GM19468 (cell line): ENCODE measurements at regions not wholly inside any gene's neighbourhood (a gene's known extent, or its start where the extent isn't known, plus 50 kb on each side); places are given as distances from the start of the nearest gene placed in this dataset.

ENCODE experiments used
- ATAC-seq: cut with Tn5 transposase; IDR thresholded peaks from one replicate; pipeline ENCODE4 v1.9.1; 2021; ENCODE audit warnings: mild to moderate bottlenecking, moderate library complexity, moderate number of reproducible peaks; ENCODE audit not compliant: unreplicated experiment; ENCODE audit errors: extremely low read depth

- ATAC-seq = no peak
These were observed 1342.4 kb upstream of the TENM3 start for GRCh38 chr4:180900781-180901180.

- ATAC-seq = no peak
These were observed 1333.9 kb upstream of the TENM3 start for GRCh38 chr4:180909279-180909678.

DNA sequence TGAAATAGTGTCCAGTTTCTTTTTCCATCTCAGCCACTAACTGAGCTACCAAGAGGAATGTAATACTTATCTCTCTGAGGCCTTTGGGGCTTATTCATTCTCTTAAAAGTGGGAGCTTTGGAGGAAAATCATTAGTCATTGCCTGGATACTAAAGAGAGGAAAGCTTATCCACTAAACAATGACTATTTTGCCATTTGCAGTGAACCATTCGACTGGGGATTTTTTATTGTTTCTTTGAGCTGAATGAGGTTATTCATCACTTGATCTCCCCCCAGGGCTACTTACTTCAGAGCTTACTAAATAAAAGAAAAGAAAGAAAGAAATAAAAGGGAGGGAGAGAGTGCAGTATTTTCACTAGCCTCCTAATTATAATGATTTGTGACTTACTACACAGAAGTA, 1329.5 kb upstream of the TENM3 start:
- ATAC-seq = no peak

- ATAC-seq = no peak
These were observed 1319.7 kb upstream of the TENM3 start for GRCh38 chr4:180923486-180923885.

DNA sequence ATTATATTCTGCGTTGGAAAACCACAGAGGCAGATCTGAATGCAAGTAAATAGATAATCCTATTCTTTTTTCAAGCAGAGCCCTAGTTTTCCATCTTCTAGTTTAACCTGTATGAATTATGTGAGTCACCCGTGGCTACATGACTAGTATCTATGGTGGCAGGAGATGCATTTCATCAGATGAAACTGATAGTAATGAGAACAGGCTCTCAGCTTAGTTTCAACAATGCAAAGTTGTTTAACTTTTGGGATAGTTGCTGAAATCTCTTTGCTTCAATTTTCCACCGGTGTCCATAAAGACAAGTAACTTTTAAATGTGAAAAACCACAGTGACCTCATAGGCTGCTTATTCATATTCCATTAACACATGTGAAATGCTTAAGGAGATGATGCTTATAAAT, 1317.4 kb upstream of the TENM3 start:
- no peak for ATAC-seq

DNA sequence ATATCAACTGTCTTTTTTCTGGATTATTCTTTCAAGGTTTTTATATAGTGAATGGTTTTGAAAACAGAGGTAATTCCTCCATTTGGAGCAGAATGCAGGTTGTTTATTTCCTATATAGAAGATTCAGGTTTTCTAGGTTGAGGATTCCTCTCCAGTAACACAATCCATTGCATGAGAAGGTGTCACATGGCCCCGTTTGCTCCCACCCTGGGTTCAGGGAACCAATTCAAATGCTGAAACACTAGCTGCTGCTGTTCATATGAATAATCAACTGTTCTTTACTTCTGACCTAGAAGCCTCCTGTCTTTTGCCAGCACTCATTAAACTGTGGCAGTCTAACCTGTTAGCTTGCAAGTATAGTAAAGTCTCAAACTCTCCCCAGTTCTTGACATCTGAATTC, 1316.9 kb upstream of the TENM3 start:
- no peak for ATAC-seq

DNA sequence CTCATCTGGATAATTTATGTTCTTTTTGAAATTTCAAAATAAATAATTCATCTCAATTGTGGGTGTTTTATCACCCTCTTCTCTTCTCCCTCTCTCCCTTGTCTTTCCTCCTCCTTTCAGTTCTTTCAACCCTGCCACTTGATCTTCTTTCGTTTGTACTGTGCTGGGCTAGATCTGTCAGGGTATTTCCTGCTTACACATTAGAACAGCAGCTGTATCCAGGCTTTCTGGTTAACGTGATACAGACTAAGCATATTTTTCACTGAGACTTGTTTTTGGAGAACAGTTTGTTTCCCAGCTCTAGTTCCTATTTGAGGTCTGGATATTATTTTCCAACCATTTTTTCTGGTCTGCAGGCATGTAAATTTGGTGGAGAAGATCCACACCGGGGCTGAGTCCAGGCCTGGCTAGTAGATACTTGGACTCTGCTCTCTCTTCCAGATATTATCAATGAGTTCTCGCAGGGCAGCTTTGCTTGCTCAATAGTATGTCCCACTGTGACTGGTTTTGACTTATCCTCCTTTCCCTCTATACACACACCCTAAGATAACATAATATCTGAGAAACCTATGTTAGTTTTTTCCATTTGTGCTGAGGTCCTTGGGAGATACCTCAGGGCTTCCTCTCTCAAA, 1310.7 kb upstream of the TENM3 start:
- ATAC-seq = no peak

GRCh38 chr4:180937083-180937482, 1306.1 kb upstream of the TENM3 start:
- ATAC-seq = no peak

- ATAC-seq = no peak
These were observed 1302.5 kb upstream of the TENM3 start for GRCh38 chr4:180940680-180941079.

DNA sequence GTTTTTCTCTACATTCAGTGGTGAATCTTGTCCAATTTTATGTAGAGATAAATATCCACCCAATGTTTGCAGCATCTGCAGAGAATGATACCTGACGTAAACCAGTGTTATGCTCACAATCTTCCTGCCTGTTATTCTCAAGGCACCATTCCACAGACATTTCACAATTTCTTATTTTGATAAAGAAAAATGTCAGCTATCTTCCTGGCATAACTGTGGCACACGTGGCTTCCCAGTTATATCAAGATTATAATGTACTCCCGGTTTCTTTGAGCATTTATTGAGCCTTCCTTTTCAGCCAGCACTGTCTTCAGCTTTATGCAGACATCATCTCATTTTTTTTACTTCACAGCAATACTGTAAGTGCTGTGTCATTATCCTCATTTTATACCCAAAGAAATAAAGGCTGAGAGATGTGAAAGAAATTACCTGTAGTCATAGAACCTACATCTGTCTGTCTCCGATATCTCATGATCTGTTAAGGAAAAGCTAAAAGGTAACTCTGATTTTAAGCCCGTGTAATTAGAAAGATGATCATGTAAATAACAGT, 1300.8 kb upstream of the TENM3 start:
- no peak for ATAC-seq

DNA sequence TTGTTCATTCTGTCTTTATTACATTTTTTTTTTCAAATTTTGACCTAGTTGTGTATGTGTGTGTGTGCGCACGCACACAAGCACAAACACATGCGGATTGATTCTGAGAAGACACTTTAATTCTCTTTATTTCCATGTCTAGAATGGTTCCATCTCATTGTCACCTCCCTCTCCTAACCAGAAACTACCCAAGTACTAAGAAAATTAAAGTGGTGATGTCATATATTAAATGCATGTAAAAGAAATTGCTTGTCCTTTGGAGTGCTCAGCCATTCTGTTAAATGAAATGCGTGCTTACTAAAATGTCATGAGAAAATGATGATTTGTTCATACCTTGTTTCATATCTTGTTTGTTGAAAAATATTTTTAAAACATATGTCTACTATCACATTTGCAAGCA, 1297.0 kb upstream of the TENM3 start:
- no peak for ATAC-seq

DNA sequence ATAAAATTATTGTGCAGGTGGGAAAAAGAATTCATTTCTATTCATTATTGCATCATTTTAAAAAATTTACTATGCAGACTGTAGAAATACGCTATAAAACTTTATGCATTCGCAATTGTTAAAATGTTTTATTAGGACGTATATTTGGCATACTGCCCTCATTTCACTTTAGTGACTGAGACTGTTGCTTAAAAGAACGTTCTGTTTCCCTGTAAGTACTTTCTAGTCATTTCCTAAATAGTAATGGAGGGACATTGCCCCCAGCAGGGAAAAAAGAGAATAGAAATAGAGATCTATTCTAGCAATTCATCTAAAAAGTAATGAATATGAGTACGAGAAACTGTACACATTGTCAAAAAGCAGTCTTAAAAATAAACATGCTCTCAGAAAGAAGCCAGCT, 1295.8 kb upstream of the TENM3 start:
- ATAC-seq = no peak

DNA sequence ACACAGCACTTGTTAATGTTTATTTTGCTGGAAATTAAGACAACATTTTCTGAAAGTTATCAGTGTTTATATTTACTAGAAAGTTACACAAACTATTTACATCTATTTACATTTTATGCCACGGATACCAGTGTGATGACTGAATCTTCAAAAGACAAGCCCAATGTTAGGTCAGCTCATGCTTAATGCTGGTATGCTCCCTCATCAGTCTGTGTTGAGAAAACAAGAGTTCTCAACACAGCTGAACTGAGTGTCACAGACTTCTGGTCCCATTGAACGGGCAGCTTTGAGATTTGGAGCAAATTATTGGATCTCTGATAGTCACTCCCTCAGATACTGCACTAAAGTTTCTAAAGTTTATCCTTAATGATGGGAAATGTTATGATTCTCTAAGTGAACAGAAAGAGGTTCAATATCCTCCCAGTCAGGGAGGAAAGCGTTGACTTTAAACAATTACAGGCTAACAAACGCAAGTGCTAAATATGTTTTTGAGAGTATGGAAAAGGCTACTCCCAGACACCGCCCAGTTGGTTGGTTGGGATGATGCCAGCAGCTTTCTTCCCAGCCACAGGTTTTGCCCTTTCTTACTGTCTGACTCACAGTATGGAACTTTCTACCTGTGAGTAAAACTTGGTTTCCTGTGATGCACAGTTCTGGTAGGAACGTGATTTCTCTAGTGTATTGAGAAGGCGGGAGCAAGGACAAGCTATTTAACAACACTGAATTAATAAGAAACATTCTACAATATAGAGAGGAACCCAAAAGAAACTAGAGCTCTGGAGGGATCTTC, 1293.6 kb upstream of the TENM3 start:
- ATAC-seq = no peak

DNA sequence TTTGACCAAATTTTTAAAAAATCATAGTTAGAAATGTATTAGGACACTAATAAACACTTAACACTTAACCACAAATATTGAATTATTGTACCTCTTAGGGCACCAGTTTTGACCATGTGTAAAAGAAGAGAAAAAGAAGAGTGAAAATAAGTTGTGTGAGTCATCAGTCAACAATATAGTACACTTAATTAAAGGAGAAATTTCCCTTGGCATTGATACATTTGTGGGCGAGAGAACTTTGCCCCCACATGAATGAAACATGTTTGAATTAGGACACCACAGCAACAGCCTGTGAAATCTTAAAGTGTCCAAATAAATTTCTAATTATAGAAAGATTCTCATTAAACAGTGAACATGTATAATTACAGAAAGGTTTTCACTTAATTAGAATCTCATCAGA, 1292.8 kb upstream of the TENM3 start:
- no peak for ATAC-seq

- no peak for ATAC-seq
These were observed 1291.9 kb upstream of the TENM3 start for GRCh38 chr4:180951312-180951711.

GRCh38 chr4:180953572-180953971, 1289.6 kb upstream of the TENM3 start:
- no peak for ATAC-seq

GRCh38 chr4:180960743-180961401, 1282.3 kb upstream of the TENM3 start:
- ATAC-seq = no peak

GRCh38 chr4:180962268-180962667, 1280.9 kb upstream of the TENM3 start:
- no peak for ATAC-seq

GRCh38 chr4:180966312-180966711, 1276.9 kb upstream of the TENM3 start:
- ATAC-seq = no peak

DNA sequence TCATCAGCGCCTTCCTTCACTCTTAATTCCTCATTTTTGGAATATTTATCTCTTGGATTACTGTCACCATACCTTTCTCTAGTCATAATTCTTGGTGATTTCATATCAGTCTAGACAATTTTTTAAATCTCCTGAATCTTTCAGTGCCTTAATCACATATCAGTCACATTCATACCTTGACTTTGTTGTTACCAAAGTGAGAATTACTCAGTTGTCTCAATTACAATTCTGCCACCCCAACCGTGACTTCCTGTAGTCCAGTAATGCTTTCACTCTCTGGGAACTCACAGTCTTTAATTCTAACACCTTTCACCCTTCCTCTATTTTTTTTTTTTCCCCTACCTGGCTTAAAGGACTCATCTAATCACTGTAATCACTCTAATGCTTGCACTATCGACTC, 1275.3 kb upstream of the TENM3 start:
- no peak for ATAC-seq

- no peak for ATAC-seq
These were observed 1269.3 kb upstream of the TENM3 start for GRCh38 chr4:180973894-180974293.
